Endothelial cell of umbilical vein (primary cell): ENCODE measurements at regions not wholly inside any gene's neighbourhood (a gene's known extent, or its start where the extent isn't known, plus 50 kb on each side); places are given as distances from the start of the nearest gene placed in this dataset.

Experiments
- BruUV-seq: library from RNA; stranded (reverse); fragments of 400-500 nt; replicated peaks from 2 replicates; lab custom pipeline; 2021; lab: Mats Ljungman, UMichigan
- CTCF ChIA-PET: fragments of 300-600, 350-600 bp; sonication (Branson Sonifier 250); formaldehyde crosslinking; loops from one replicate; lab custom pipeline; 2021; ENCODE audit warnings: antibody characterized with exemption, inconsistent platforms; lab: Charles Lee
- POLR2A ChIA-PET: fragments of 300-600, 350-600 bp; sonication (Branson Sonifier 250); formaldehyde crosslinking; loops from one replicate; lab custom pipeline; 2021; ENCODE audit warnings: antibody characterized with exemption, inconsistent platforms; lab: Charles Lee
- DNase-seq: peaks from one replicate; pipeline ENCODE4 v3.0.0-alpha.2; 2011; ENCODE audit warnings: low read depth, low spot score
- FAIRE-seq: peaks from 2 replicates; lab custom pipeline; 2011; peaks lifted over from hg19 to GRCh38; lab: Jason Lieb, UNC
- H2AFZ ChIP-seq: 2 replicates; pipeline ENCODE4 v1.6.0; 2012; ENCODE audit warnings: low read depth, low read length, control low read depth, inconsistent platforms
- H3K27ac ChIP-seq: 2 replicates; pipeline ENCODE4 v1.5.1; 2011; ENCODE audit warnings: low read depth, mild to moderate bottlenecking, control low read depth, low read length, moderate library complexity; ENCODE audit not compliant: insufficient read depth
- H3K27me3 ChIP-seq, 2 experiments: 2 replicates each; pipeline versions ENCODE4 v1.6.0 to v1.6.1; 2011; ENCODE audit warnings: low read length in 2 of 2, mixed read lengths in 1 of 2; ENCODE audit not compliant: control insufficient read depth in 2 of 2, insufficient read depth in 2 of 2
- H3K36me3 ChIP-seq, 2 experiments: 2 replicates in 1 of 2; 3 replicates in 1 of 2; pipeline ENCODE4 v1.5.1; 2011; ENCODE audit warnings: low read length in 2 of 2, mild to moderate bottlenecking in 1 of 2, moderate library complexity in 1 of 2; ENCODE audit not compliant: control insufficient read depth in 2 of 2, insufficient read depth in 2 of 2; ENCODE audit errors: extremely low read depth in 1 of 2
- H3K4me1 ChIP-seq: 3 replicates; pipeline ENCODE4 v1.5.1; 2011; ENCODE audit warnings: mild to moderate bottlenecking, low read length; ENCODE audit not compliant: control insufficient read depth, insufficient read depth; ENCODE audit errors: extremely low read depth
- H3K4me2 ChIP-seq: 2 replicates; pipeline ENCODE4 v1.6.1; 2011; ENCODE audit warnings: low read length, control low read depth, mixed read lengths; ENCODE audit not compliant: insufficient read depth
- H3K4me3 ChIP-seq, 3 experiments: fragments of 200-600 bp in 1 of 3; sonication (generic), shearing (Covaris generic) in 1 of 3; replicated peaks in 1 of 3; 2 replicates each; pipeline ENCODE4 v1.5.1; 2011 to 2016; ENCODE audit warnings: control low read depth in 3 of 3, low read length in 3 of 3, mild to moderate bottlenecking in 2 of 3, inconsistent platforms in 1 of 3, low read depth in 1 of 3, moderate library complexity in 1 of 3; ENCODE audit not compliant: insufficient read depth in 1 of 3
- H3K79me2 ChIP-seq: 2 replicates; pipeline ENCODE4 v1.6.0; 2012; ENCODE audit warnings: low read length, inconsistent platforms; ENCODE audit not compliant: control insufficient read depth, insufficient read depth
- H3K9ac ChIP-seq: replicated peaks from 2 replicates; pipeline ENCODE3; 2011; ENCODE audit warnings: low read length, control low read depth; ENCODE audit not compliant: insufficient read depth; ENCODE audit errors: extremely low read depth
- H3K9me1 ChIP-seq: replicated peaks from 3 replicates; pipeline ENCODE4 v1.6.0; 2011; ENCODE audit warnings: mild to moderate bottlenecking, low read length; ENCODE audit not compliant: control insufficient read depth, insufficient read depth; ENCODE audit errors: extremely low read depth
- H3K9me3 ChIP-seq: replicated peaks from 2 replicates; pipeline ENCODE4 v1.5.1; 2012; ENCODE audit warnings: low read length, inconsistent platforms; ENCODE audit not compliant: control insufficient read depth, insufficient read depth
- H4K20me1 ChIP-seq: replicated peaks from 2 replicates; pipeline ENCODE3; 2011; ENCODE audit warnings: mild to moderate bottlenecking, low read length; ENCODE audit not compliant: control insufficient read depth, insufficient read depth; ENCODE audit errors: extremely low read depth
- CTCF ChIP-seq, 2 donors: IDR thresholded peaks; 1 replicate in 1 of 2; 2 replicates in 1 of 2; pipeline ENCODE4 v1.5.1; 2011; ENCODE audit warnings: low read length in 2 of 2, mild to moderate bottlenecking in 2 of 2, moderate library complexity in 2 of 2, control low read depth in 1 of 2, inconsistent platforms in 1 of 2, low read depth in 1 of 2; ENCODE audit not compliant: insufficient read depth in 1 of 2; ENCODE audit errors: extremely low read depth in 1 of 2
- EZH2 ChIP-seq: IDR thresholded peaks from 2 replicates; pipeline ENCODE4 v1.6.1; 2012; ENCODE audit warnings: borderline replicate concordance, low read depth, mild to moderate bottlenecking, moderate library complexity, low read length, inconsistent platforms; ENCODE audit not compliant: severe bottlenecking
- FOS ChIP-seq: IDR thresholded peaks from 2 replicates; pipeline ENCODE4 v1.6.1; 2011; ENCODE audit warnings: mild to moderate bottlenecking, low read length, moderate library complexity, borderline replicate concordance; ENCODE audit not compliant: insufficient read depth
- GATA2 ChIP-seq: IDR thresholded peaks from 2 replicates; pipeline ENCODE4 v1.7.0; 2011; ENCODE audit warnings: low read depth, mild to moderate bottlenecking, moderate library complexity, mixed read lengths, low read length; ENCODE audit not compliant: insufficient read length, insufficient read depth
- JUN ChIP-seq: IDR thresholded peaks from 2 replicates; pipeline ENCODE4 v1.6.1; 2011; ENCODE audit warnings: borderline replicate concordance, low read depth; ENCODE audit not compliant: insufficient read length, insufficient read depth
- MAX ChIP-seq: IDR thresholded peaks from 2 replicates; pipeline ENCODE4 v1.6.1; 2011; ENCODE audit not compliant: insufficient read depth, insufficient read length
- MYC ChIP-seq: IDR thresholded peaks from one replicate; pipeline ENCODE4 v1.6.1; 2011; ENCODE audit warnings: mild to moderate bottlenecking, low read depth, low read length
- POLR2A ChIP-seq: IDR thresholded peaks from 2 replicates; pipeline ENCODE4 v1.6.1; 2012; ENCODE audit warnings: low read depth, mild to moderate bottlenecking, control low read depth, low read length
- POLR2AphosphoS5 ChIP-seq: IDR thresholded peaks from 2 replicates; pipeline ENCODE4 v1.6.1; 2012; ENCODE audit warnings: low read depth, mild to moderate bottlenecking, control low read depth, low read length, moderate library complexity; ENCODE audit not compliant: insufficient read depth
- dilution Hi-C: fragments of 300-500 bp; cut with MboI; formaldehyde crosslinking; loops from one replicate; pipeline ENCODE4 v1.15.0; 2019; ENCODE audit warnings: low sequenced_read_pairs; ENCODE audit not compliant: extremely low pct_ligation_motif_present
- intact Hi-C: fragments of 100-400 bp; cut with micrococcal nuclease; formaldehyde crosslinking; loops from one replicate; pipeline ENCODE4 v1.10.0; 2022

GRCh38 chr2:60251247-60251646 lies 302.2 kb downstream of the BCL11A start:
- no TSS peak for BruUV-seq

GRCh38 chr2:60249879-60250278 lies 303.6 kb downstream of the BCL11A start:
- H3K4me3 ChIP-seq: no peak overlapping the region
- H3K27ac ChIP-seq: no peak overlapping the region
- H3K4me1 ChIP-seq: no peaks in the 10 kb centered on the region
- intact Hi-C loops: no loop called here
- no peak overlapping the region for H3K4me2 ChIP-seq
- DNase-seq (no peak), FAIRE-seq (no peak)
- H3K36me3 ChIP-seq: no peaks in the 10 kb centered on the region
- dilution Hi-C loops: no loop called here
- no peaks in the 10 kb centered on the region for H3K9me1 ChIP-seq
- no TSS peak for BruUV-seq
- no peaks in the 10 kb centered on the region for H3K79me2 ChIP-seq
- no peak overlapping the region for H3K9ac ChIP-seq
- H2AFZ ChIP-seq: no peak overlapping the region
- H4K20me1 ChIP-seq: no peaks in the 10 kb centered on the region
- ChIA-PET POLR2A (no interaction called here), CTCF (no interaction called here)
- no peaks in the 10 kb centered on the region for H3K9me3 ChIP-seq
- H3K27me3 ChIP-seq: no peaks in the 10 kb centered on the region
- TF ChIP-seq GATA2 (no peak), JUN (no peak), FOS (no peak), EZH2 (no peak), POLR2A (no peak), CTCF (IDR thresholded peaks at IDR 0.05; ENCODE audit: extremely low read depth in 1 of 2, insufficient read depth in 1 of 2, low read depth in 1 of 2, low read length in 2 of 2) (no peak), MAX (no peak), MYC (no peak), POLR2AphosphoS5 (no peak)

More at GRCh38 chr2:60251247-60251646, 302.2 kb downstream of the BCL11A start:
- no peaks in the 10 kb centered on the region for H4K20me1 ChIP-seq
- no peak for DNase-seq
- ChIA-PET POLR2A (no interaction called here), CTCF (no interaction called here)
- no peaks in the 10 kb centered on the region for H3K27me3 ChIP-seq
- no peaks in the 10 kb centered on the region for H3K79me2 ChIP-seq
- H3K27ac ChIP-seq: no peak overlapping the region
- TF ChIP-seq EZH2: no peak
- no peak for TF ChIP-seq POLR2AphosphoS5
- no peak overlapping the region for H3K9ac ChIP-seq
- H3K4me3 ChIP-seq: no peak overlapping the region
- FAIRE-seq: no peak
- dilution Hi-C loops: no loop called here
- no peaks in the 10 kb centered on the region for H3K9me3 ChIP-seq
- H3K9me1 ChIP-seq: no peaks in the 10 kb centered on the region
- H3K4me1 ChIP-seq: no peaks in the 10 kb centered on the region
- intact Hi-C loops: no loop called here
- no peak overlapping the region for H2AFZ ChIP-seq
- no peaks in the 10 kb centered on the region for H3K36me3 ChIP-seq
- no peak overlapping the region for H3K4me2 ChIP-seq
